LHCN-M2 (cell line): ENCODE measurements at regions not wholly inside any gene's neighbourhood (a gene's known extent, or its start where the extent isn't known, plus 50 kb on each side); places are given as distances from the start of the nearest gene placed in this dataset.

Source experiments
- DNase-seq: peaks from one replicate; pipeline ENCODE4 v3.0.0-alpha.2; 2012; ENCODE audit warnings: low read depth

GRCh38 chr3:164267053-164267452, 811.2 kb downstream of the SI start:
- no peak for DNase-seq

GRCh38 chr3:164250923-164251322, 827.4 kb downstream of the SI start:
- no peak for DNase-seq

GRCh38 chr3:164236851-164237250, 841.4 kb downstream of the SI start:
- DNase-seq = no peak

GRCh38 chr3:164235289-164236028, 842.8 kb downstream of the SI start:
- DNase-seq = no peak

GRCh38 chr3:164233951-164234350, 844.3 kb downstream of the SI start:
- DNase-seq = no peak

- DNase-seq = no peak
Observed at GRCh38 chr3:164231718-164232117, 846.6 kb downstream of the SI start.

- no peak for DNase-seq
Observed at GRCh38 chr3:164230385-164231094, 847.8 kb downstream of the SI start.

GRCh38 chr3:164224126-164224525, 854.2 kb downstream of the SI start:
- DNase-seq = no peak

- DNase-seq = no peak
Observed at GRCh38 chr3:164222197-164222596, 856.1 kb downstream of the SI start.

GRCh38 chr3:164221297-164221696, 857.0 kb downstream of the SI start:
- DNase-seq = no peak

- DNase-seq = no peak
Observed at GRCh38 chr3:164209363-164209762, 868.9 kb downstream of the SI start.

GRCh38 chr3:164208821-164209220, 869.5 kb downstream of the SI start:
- no peak for DNase-seq

- DNase-seq = no peak
Observed at GRCh38 chr3:164208048-164208447, 870.2 kb downstream of the SI start.

GRCh38 chr3:164200053-164200823, 878.1 kb downstream of the SI start:
- no peak for DNase-seq

GRCh38 chr3:164196477-164196876, 881.8 kb downstream of the SI start:
- DNase-seq = no peak

- no peak for DNase-seq
Observed at GRCh38 chr3:164194842-164195241, 883.5 kb downstream of the SI start.

GRCh38 chr3:164192974-164193373, 885.3 kb downstream of the SI start:
- no peak for DNase-seq

- no peak for DNase-seq
Observed at GRCh38 chr3:164190566-164190965, 887.7 kb downstream of the SI start.

GRCh38 chr3:164186095-164186494, 892.2 kb downstream of the SI start:
- DNase-seq = no peak

GRCh38 chr3:164179110-164179774, 899.1 kb downstream of the SI start:
- no peak for DNase-seq

GRCh38 chr3:164174059-164174458, 904.2 kb downstream of the SI start:
- no peak for DNase-seq

GRCh38 chr3:164155400-164155799, 922.9 kb downstream of the SI start:
- no peak for DNase-seq
